SK-N-SH (cell line): ENCODE measurements at regions not wholly inside any gene's neighbourhood (a gene's known extent, or its start where the extent isn't known, plus 50 kb on each side); places are given as distances from the start of the nearest gene placed in this dataset.

ENCODE experiments used
- CTCF ChIA-PET: fragments of 300-600, 350-600 bp; formaldehyde crosslinking; extraction: SDS; loops from one replicate; lab custom pipeline; 2021; lab: Yijun Ruan, JAX
- POLR2A ChIA-PET: fragments of 350-600 bp; sonication (Branson Sonifier 250); formaldehyde crosslinking; extraction: SDS; loops from one replicate; lab custom pipeline; 2020; ENCODE audit warnings: antibody characterized with exemption, inconsistent platforms; lab: Yijun Ruan, JAX
- DNase-seq: peaks from one replicate; pipeline ENCODE4 v3.0.0; 2012
- H2AFZ ChIP-seq: fragments of 200-600 bp; sonication (generic); 2 replicates; pipeline ENCODE4 v1.8.1; 2016; ENCODE audit warnings: antibody characterized with exemption, mild to moderate bottlenecking, low read depth
- H3F3A ChIP-seq: fragments of 200-600 bp; sonication (generic); replicated peaks from 2 replicates; pipeline ENCODE3; 2016; ENCODE audit warnings: antibody characterized with exemption, mild to moderate bottlenecking; ENCODE audit not compliant: insufficient read depth
- H3K27ac ChIP-seq, 2 experiments: fragments of 200-500 bp in 1 of 2; fragments of 200-600 bp in 1 of 2; sonication (Bioruptor generic) in 1 of 2; sonication (generic), shearing (Covaris generic) in 1 of 2; 2 replicates each; pipeline versions ENCODE4 v1.5.1 to v1.6.1; 2014 to 2016; ENCODE audit warnings: low read depth in 2 of 2, inconsistent platforms in 1 of 2, low read length in 1 of 2, mild to moderate bottlenecking in 1 of 2, mixed read lengths in 1 of 2
- H3K27me3 ChIP-seq: fragments of 200-600 bp; sonication (generic), shearing (Covaris generic); 2 replicates; pipeline ENCODE4 v1.6.1; 2016; ENCODE audit warnings: mixed run types; ENCODE audit not compliant: insufficient read depth
- H3K36me3 ChIP-seq, 2 experiments: fragments of 200-500 bp in 1 of 2; fragments of 200-600 bp in 1 of 2; sonication (Bioruptor generic) in 1 of 2; sonication (generic) in 1 of 2; replicated peaks in 1 of 2; 2 replicates each; pipeline versions ENCODE3 to v1.5.1; 2014 to 2016; ENCODE audit warnings: low read length in 1 of 2, mild to moderate bottlenecking in 1 of 2; ENCODE audit not compliant: insufficient read depth in 2 of 2, control insufficient read depth in 1 of 2
- H3K4me1 ChIP-seq, 2 experiments: fragments of 200-500 bp in 1 of 2; fragments of 200-600 bp in 1 of 2; sonication (Bioruptor generic) in 1 of 2; sonication (generic), shearing (Covaris generic) in 1 of 2; 2 replicates each; pipeline versions ENCODE4 v1.5.1 to v1.6.1; 2014 to 2016; ENCODE audit warnings: low read depth in 1 of 2, low read length in 1 of 2, mixed run types in 1 of 2; ENCODE audit not compliant: insufficient read depth in 2 of 2, control insufficient read depth in 1 of 2
- H3K4me2 ChIP-seq: fragments of 200-600 bp; sonication (generic), shearing (Covaris generic); 2 replicates; pipeline ENCODE4 v1.6.1; 2017; ENCODE audit warnings: mixed run types
- H3K4me3 ChIP-seq, 2 experiments: fragments of 200-500 bp in 1 of 2; fragments of 200-600 bp in 1 of 2; sonication (Bioruptor generic) in 1 of 2; sonication (generic), shearing (Covaris generic) in 1 of 2; 2 replicates each; pipeline versions ENCODE4 v1.5.1 to v1.8.1; 2014 to 2016; ENCODE audit warnings: low read depth in 2 of 2, inconsistent platforms in 1 of 2, low read length in 1 of 2, mild to moderate bottlenecking in 1 of 2, mixed read lengths in 1 of 2, moderate library complexity in 1 of 2
- H3K79me2 ChIP-seq: fragments of 200-600 bp; sonication (generic); 2 replicates; pipeline ENCODE4 v1.8.1; 2017; ENCODE audit warnings: mild to moderate bottlenecking; ENCODE audit not compliant: insufficient read depth
- H3K9ac ChIP-seq: fragments of 200-600 bp; sonication (generic); 2 replicates; pipeline ENCODE4 v1.6.1; 2017; ENCODE audit warnings: mixed run types
- H3K9me2 ChIP-seq: fragments of 200-600 bp; sonication (generic); 2 replicates; pipeline ENCODE4 v1.6.1; 2017; ENCODE audit warnings: mixed run types
- H3K9me3 ChIP-seq: fragments of 200-600 bp; sonication (generic); 2 replicates; pipeline ENCODE4 v1.6.1; 2017; ENCODE audit warnings: mixed run types, mild to moderate bottlenecking, moderate library complexity
- H4K20me1 ChIP-seq: fragments of 200-600 bp; sonication (generic); 2 replicates; pipeline ENCODE4 v1.6.1; 2017; ENCODE audit warnings: mild to moderate bottlenecking, mixed run types; ENCODE audit not compliant: insufficient read depth
- ELF1 ChIP-seq: IDR thresholded peaks from 2 replicates; pipeline ENCODE4 v1.4.0; 2012
- EP300 ChIP-seq, 2 experiments: IDR thresholded peaks; 2 replicates each; pipeline versions ENCODE4 v1.4.0 to v1.6.1; 2012; ENCODE audit warnings: borderline replicate concordance in 1 of 2, low read depth in 1 of 2, low read length in 1 of 2
- EZH2phosphoT487 ChIP-seq: fragments of 200-600 bp; sonication (generic); IDR thresholded peaks from 2 replicates; pipeline ENCODE4 v1.6.1; 2017; ENCODE audit warnings: low read depth, mixed run types, mild to moderate bottlenecking, antibody characterized with exemption, moderate library complexity, borderline replicate concordance
- FOSL2 ChIP-seq: IDR thresholded peaks from 2 replicates; pipeline ENCODE4 v1.4.0; 2012; ENCODE audit warnings: low read depth, mild to moderate bottlenecking, moderate library complexity, borderline replicate concordance
- FOXJ3 ChIP-seq: sonication (generic); formaldehyde crosslinking; IDR thresholded peaks from 2 replicates; pipeline ENCODE4 v1.5.1; 2020; ENCODE audit warnings: mild to moderate bottlenecking, missing genetic modification reagents
- FOXM1 ChIP-seq: IDR thresholded peaks from 2 replicates; pipeline ENCODE4 v1.4.0; 2012; ENCODE audit warnings: low read depth, mild to moderate bottlenecking
- GABPA ChIP-seq: IDR thresholded peaks from 2 replicates; pipeline ENCODE4 v1.4.0; 2012; ENCODE audit warnings: low read depth, mild to moderate bottlenecking
- GATA2 ChIP-seq: sonication (generic); formaldehyde crosslinking; IDR thresholded peaks from 2 replicates; pipeline ENCODE4 v1.5.0; 2020; ENCODE audit warnings: mild to moderate bottlenecking, missing genetic modification reagents
- JUND ChIP-seq: IDR thresholded peaks from 2 replicates; pipeline ENCODE4 v1.4.0; 2012
- MEF2A ChIP-seq: IDR thresholded peaks from 2 replicates; pipeline ENCODE4 v1.4.0; 2012; ENCODE audit warnings: low read depth, borderline replicate concordance
- MXI1 ChIP-seq: IDR thresholded peaks from 2 replicates; pipeline ENCODE4 v1.6.1; 2012; ENCODE audit warnings: mild to moderate bottlenecking, low read depth, low read length, improper control_type of control experiment
- RCOR1 ChIP-seq: fragments of 150-350 bp; IDR thresholded peaks from 2 replicates; pipeline ENCODE4 v1.6.1; 2017; ENCODE audit warnings: antibody characterized with exemption, low read length
- SIN3A ChIP-seq: IDR thresholded peaks from 2 replicates; pipeline ENCODE4 v1.6.1; 2012; ENCODE audit warnings: low read depth, mild to moderate bottlenecking, low read length, moderate library complexity, borderline replicate concordance
- TAF1 ChIP-seq: IDR thresholded peaks from 2 replicates; pipeline ENCODE4 v1.6.1; 2012; ENCODE audit warnings: low read depth, mild to moderate bottlenecking, low read length, moderate library complexity, borderline replicate concordance
- TCF12 ChIP-seq: IDR thresholded peaks from 2 replicates; pipeline ENCODE4 v1.4.0; 2012
- USF1 ChIP-seq: IDR thresholded peaks from 2 replicates; pipeline ENCODE4 v1.4.0; 2012; ENCODE audit warnings: low read depth, borderline replicate concordance
- WGBS: methylation state at CpG from one replicate; pipeline ENCODE4 v1.1.6; 2017; ENCODE audit warnings: low lambda C conversion rate; 5-methylcytosine and 5-hydroxymethylcytosine counted together
- TF ChIP-seq, protein P1 (sequence below): IDR thresholded peaks from 2 replicates; pipeline ENCODE4 v1.4.0; 2012; ENCODE audit warnings: low read depth, borderline replicate concordance
- TF ChIP-seq, protein P2 (sequence below): fragments of 150-350 bp; IDR thresholded peaks from 2 replicates; pipeline ENCODE4 v1.6.1; 2017; ENCODE audit warnings: antibody characterized with exemption, low read length, low read depth, borderline replicate concordance
- TF ChIP-seq, protein P3 (sequence below): IDR thresholded peaks from 2 replicates; pipeline ENCODE4 v1.4.0; 2012; ENCODE audit warnings: low read depth
- TF ChIP-seq, protein P4 (sequence below): fragments of 200-600 bp; sonication (generic); IDR thresholded peaks from 2 replicates; pipeline ENCODE4 v1.6.1; 2017; ENCODE audit warnings: antibody characterized with exemption, mild to moderate bottlenecking, moderate library complexity

DNA sequence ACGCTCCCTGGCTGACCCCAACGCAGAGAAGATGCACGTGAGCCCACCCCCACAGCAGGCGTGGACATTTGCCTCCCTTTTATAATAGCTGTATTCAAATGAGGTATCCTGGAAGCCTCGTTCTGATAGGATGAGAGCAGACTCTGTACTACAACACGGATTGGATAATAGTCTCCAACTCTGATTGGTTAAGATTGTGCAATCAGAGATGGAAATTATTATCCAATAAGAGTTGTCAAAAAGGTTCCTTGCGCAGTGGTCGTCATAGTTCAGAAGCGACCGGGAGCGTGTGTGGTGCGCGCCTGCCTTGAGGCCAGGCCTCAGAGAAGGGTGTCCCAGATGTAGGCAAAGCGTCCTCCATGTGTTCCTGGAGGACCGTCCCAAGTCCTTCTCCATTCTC lies 104.6 kb downstream of the USP22 start:
- TF ChIP-seq FOSL2 (no peak), USF1 (no peak), MXI1 (no peak), FOXJ3 (CRISPR knock-in tag) (no peak), MEF2A (no peak), ELF1 (no peak), EZH2phosphoT487 (no peak)
- TF ChIP-seq, protein P1, sequence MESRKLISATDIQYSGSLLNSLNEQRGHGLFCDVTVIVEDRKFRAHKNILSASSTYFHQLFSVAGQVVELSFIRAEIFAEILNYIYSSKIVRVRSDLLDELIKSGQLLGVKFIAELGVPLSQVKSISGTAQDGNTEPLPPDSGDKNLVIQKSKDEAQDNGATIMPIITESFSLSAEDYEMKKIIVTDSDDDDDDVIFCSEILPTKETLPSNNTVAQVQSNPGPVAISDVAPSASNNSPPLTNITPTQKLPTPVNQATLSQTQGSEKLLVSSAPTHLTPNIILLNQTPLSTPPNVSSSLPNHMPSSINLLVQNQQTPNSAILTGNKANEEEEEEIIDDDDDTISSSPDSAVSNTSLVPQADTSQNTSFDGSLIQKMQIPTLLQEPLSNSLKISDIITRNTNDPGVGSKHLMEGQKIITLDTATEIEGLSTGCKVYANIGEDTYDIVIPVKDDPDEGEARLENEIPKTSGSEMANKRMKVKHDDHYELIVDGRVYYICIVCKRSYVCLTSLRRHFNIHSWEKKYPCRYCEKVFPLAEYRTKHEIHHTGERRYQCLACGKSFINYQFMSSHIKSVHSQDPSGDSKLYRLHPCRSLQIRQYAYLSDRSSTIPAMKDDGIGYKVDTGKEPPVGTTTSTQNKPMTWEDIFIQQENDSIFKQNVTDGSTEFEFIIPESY: no peak
- TF ChIP-seq, all 33 proteins: peak for 0
- peaks cover 6% of the 10 kb centered on the region; the same call in 1 of the 2 replicates for H3K79me2 ChIP-seq
- no peak overlapping the region for H3K4me2 ChIP-seq
- no peak overlapping the region for H3K4me3 ChIP-seq
- H3K4me1 ChIP-seq: peaks cover 10 to 29% of the 10 kb centered on the region in 2 experiments
- no peak overlapping the region for H2AFZ ChIP-seq
- peaks cover 12 to 17% of the 10 kb centered on the region in 2 experiments for H3K36me3 ChIP-seq
- H3K27ac ChIP-seq: peak overlapping the region in 1 of 2 experiments; percentile 16; a peak in 2 of 4 replicates
- H3K9me3 ChIP-seq: no peaks in the 10 kb centered on the region
- ChIA-PET CTCF (interaction anchor here (1.3 kb wide), 1 partner anchor 30 kb away, joined by 3 read pairs; no protein-coding TSS in a partner anchor), POLR2A (no interaction called here)
- H3K9me2 ChIP-seq: no peaks in the 10 kb centered on the region
- no peak for DNase-seq
- no peaks in the 10 kb centered on the region; the same call in 1 of the 2 replicates for H4K20me1 ChIP-seq
- 91% methylated on average over 13 of the region's 15 CpGs for WGBS
- H3K9ac ChIP-seq: no peak overlapping the region
- H3F3A ChIP-seq: peaks cover 37% of the 10 kb centered on the region
- H3K27me3 ChIP-seq: no peaks in the 10 kb centered on the region

DNA sequence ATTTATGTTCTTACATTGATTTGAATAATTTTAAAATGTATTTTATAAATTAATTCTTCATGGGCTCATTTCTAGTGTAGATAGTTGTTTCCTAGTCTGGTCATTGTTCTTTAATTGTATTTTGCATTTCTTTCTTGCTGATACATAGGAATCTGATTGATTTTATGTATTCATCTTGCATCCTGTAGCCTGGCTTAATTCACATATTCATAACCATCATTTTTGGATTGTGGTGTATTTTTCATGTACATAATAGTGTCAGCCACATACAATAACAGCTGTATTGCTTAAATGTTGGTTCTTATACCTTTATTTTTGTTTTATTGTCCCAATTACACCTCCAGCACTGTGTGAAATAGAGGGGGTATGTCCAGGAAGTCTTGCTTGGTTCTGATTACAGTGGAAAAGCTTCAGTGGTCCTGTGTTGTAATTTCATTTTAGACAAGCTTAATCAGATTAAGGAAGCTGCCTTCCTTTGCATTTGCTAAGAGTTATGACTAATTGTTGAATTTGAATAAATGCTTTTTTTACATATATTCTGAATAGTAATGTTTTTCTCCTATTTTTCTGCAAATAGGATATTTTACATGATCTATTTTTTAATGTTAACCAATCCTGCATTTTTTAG lies 103.7 kb downstream of the USP22 start:
- Histone ChIP-seq H3K9ac (no peak overlapping the region), H3K9me3 (no peaks in the 10 kb centered on the region), H4K20me1 (no peaks in the 10 kb centered on the region; the same call in 1 of the 2 replicates), H3F3A (peaks cover 29% of the 10 kb centered on the region), H3K79me2 (peaks cover 14% of the 10 kb centered on the region; the same call in 1 of the 2 replicates), H3K9me2 (no peaks in the 10 kb centered on the region), H3K27me3 (no peaks in the 10 kb centered on the region), H3K27ac (no peak overlapping the region; a peak in 1 of 4 replicates), H2AFZ (no peak overlapping the region), H3K4me3 (no peak overlapping the region), H3K4me1 (peaks cover 10 to 22% of the 10 kb centered on the region in 2 experiments), H3K4me2 (no peak overlapping the region), H3K36me3 (peaks cover 9 to 17% of the 10 kb centered on the region in 2 experiments)
- POLR2A ChIA-PET: interaction anchor here (0.6 to 0.7 kb wide), 2 partner anchors 33 to 179 kb away, joined by 3 to 5 read pairs; no protein-coding TSS in a partner anchor
- no peak for TF ChIP-seq EP300 (IDR thresholded peaks at IDR 0.05; ENCODE audit: borderline replicate concordance in 1 of 2, low read depth in 1 of 2, low read length in 1 of 2)
- no peak for TF ChIP-seq TCF12
- TF ChIP-seq FOXM1: no peak
- no peak for TF ChIP-seq RCOR1
- TF ChIP-seq, protein P2, sequence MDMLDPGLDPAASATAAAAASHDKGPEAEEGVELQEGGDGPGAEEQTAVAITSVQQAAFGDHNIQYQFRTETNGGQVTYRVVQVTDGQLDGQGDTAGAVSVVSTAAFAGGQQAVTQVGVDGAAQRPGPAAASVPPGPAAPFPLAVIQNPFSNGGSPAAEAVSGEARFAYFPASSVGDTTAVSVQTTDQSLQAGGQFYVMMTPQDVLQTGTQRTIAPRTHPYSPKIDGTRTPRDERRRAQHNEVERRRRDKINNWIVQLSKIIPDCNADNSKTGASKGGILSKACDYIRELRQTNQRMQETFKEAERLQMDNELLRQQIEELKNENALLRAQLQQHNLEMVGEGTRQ: no peak
- no peak for TF ChIP-seq JUND
- TF ChIP-seq TAF1: no peak
- no peak for TF ChIP-seq USF1
- TF ChIP-seq SIN3A: no peak
- TF ChIP-seq, protein P3, sequence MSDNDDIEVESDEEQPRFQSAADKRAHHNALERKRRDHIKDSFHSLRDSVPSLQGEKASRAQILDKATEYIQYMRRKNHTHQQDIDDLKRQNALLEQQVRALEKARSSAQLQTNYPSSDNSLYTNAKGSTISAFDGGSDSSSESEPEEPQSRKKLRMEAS: no peak
- TF ChIP-seq GABPA: no peak
- TF ChIP-seq FOSL2: no peak
- no peak for TF ChIP-seq GATA2
- TF ChIP-seq, protein P4, sequence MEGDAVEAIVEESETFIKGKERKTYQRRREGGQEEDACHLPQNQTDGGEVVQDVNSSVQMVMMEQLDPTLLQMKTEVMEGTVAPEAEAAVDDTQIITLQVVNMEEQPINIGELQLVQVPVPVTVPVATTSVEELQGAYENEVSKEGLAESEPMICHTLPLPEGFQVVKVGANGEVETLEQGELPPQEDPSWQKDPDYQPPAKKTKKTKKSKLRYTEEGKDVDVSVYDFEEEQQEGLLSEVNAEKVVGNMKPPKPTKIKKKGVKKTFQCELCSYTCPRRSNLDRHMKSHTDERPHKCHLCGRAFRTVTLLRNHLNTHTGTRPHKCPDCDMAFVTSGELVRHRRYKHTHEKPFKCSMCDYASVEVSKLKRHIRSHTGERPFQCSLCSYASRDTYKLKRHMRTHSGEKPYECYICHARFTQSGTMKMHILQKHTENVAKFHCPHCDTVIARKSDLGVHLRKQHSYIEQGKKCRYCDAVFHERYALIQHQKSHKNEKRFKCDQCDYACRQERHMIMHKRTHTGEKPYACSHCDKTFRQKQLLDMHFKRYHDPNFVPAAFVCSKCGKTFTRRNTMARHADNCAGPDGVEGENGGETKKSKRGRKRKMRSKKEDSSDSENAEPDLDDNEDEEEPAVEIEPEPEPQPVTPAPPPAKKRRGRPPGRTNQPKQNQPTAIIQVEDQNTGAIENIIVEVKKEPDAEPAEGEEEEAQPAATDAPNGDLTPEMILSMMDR: no peak
- TF ChIP-seq EZH2phosphoT487: no peak
- no peak for DNase-seq
- CTCF ChIA-PET: interaction anchor here (1.1 to 1.3 kb wide), 3 partner anchors 11 to 30 kb away, joined by 3 to 6 read pairs (median 4); no protein-coding TSS in a partner anchor
